Right lobe of liver (tissue), 6 donors: ENCODE measurements at regions not wholly inside any gene's neighbourhood (a gene's known extent, or its start where the extent isn't known, plus 50 kb on each side); places are given as distances from the start of the nearest gene placed in this dataset.

ENCODE experiments used
- ATAC-seq, 4 donors: fragments of 200-7000 bp; cut with Tn5 transposase; one replicate each; pipeline ENCODE4 v1.9.1; 2020; ENCODE audit warnings: mild to moderate bottlenecking in 4 of 4, moderate library complexity in 4 of 4
- DNase-seq, 3 donors: peaks; one replicate each; pipeline ENCODE4 v3.0.0-alpha.2; 2020
- H3K27ac ChIP-seq, 3 donors: fragments of 200-600 bp; one replicate each; pipeline ENCODE4 v1.8.0; 2022
- H3K27me3 ChIP-seq, 2 donors: fragments of 200-600 bp; one replicate each; pipeline ENCODE4 v1.8.0; 2022
- H3K36me3 ChIP-seq, 4 donors: fragments of 200-600 bp; sonication (generic) in 1 of 4; one replicate each; pipeline versions ENCODE4 v1.5.1 to v1.8.0; 2017 to 2022; ENCODE audit warnings: control low read depth in 1 of 4
- H3K4me1 ChIP-seq, 4 donors: fragments of 200-600 bp; sonication (generic) in 1 of 4; one replicate each; pipeline versions ENCODE4 v1.5.1 to v1.8.0; 2017 to 2022; ENCODE audit warnings: control low read depth in 1 of 4
- H3K4me3 ChIP-seq, 3 donors: fragments of 200-600 bp; one replicate each; pipeline ENCODE4 v1.8.0; 2022
- H3K9me3 ChIP-seq, 4 donors: fragments of 200-600 bp; sonication (generic) in 1 of 4; one replicate each; pipeline versions ENCODE4 v1.5.1 to v1.8.0; 2017 to 2022; ENCODE audit warnings: control low read depth in 1 of 4
- CTCF ChIP-seq, 4 donors: fragments of 200-600 bp in 3 of 4; fragments of 450-650 bp in 1 of 4; IDR thresholded peaks; one replicate each; pipeline versions ENCODE4 v1.5.1 to v1.8.0; 2016 to 2022; ENCODE audit warnings: antibody characterized with exemption in 4 of 4, mild to moderate bottlenecking in 2 of 4
- POLR2A ChIP-seq: fragments of 450-650 bp; IDR thresholded peaks from one replicate; pipeline ENCODE4 v1.6.1; 2017; ENCODE audit warnings: antibody characterized with exemption, mild to moderate bottlenecking
- WGBS: methylation state at CpG from one replicate; pipeline ENCODE4 v1.1.6; 2018; ENCODE audit warnings: low coverage, low lambda C conversion rate; ENCODE audit not compliant: insufficient coverage; ENCODE audit errors: missing lambda C conversion rate; 5-methylcytosine and 5-hydroxymethylcytosine counted together
- intact Hi-C, 2 donors: fragments of 100-400 bp; cut with DNase I; formaldehyde crosslinking; loops; one replicate each; pipeline versions ENCODE4 v1.11.2 to v1.14.1; 2022
- donor health status: DM: no; HTN: yes; CAD: no.
- donor health status: DM: no; HTN: no; CAD: no.
- donor health status: DM: no; HTN: no; CAD: no.
- donor health status: DM: no; HTN: yes; CAD: no.
- donor health status: DM: no; HTN: yes; CAD: no.

GRCh38 chr2:192571636-192572035 lies 376.9 kb upstream of the TMEFF2 start:
- 60% methylated on average over 2 of the region's 2 CpGs for WGBS
- ATAC-seq (no peak), DNase-seq (no peak)
- H3K27ac ChIP-seq: no peak overlapping the region
- TF ChIP-seq POLR2A: no peak
- TF ChIP-seq CTCF (IDR thresholded peaks at IDR 0.05): no peak
- no peak overlapping the region for H3K4me3 ChIP-seq
- H3K4me1 ChIP-seq: no peaks in the 10 kb centered on the region
- H3K27me3 ChIP-seq: no peaks in the 10 kb centered on the region
- H3K9me3 ChIP-seq: no peaks in the 10 kb centered on the region
- intact Hi-C loops: no loop called here
- no peaks in the 10 kb centered on the region for H3K36me3 ChIP-seq

- Histone ChIP-seq H3K27ac (no peak overlapping the region), H3K36me3 (no peaks in the 10 kb centered on the region), H3K9me3 (no peaks in the 10 kb centered on the region), H3K4me1 (no peaks in the 10 kb centered on the region), H3K4me3 (no peak overlapping the region), H3K27me3 (no peaks in the 10 kb centered on the region)
- TF ChIP-seq POLR2A: no peak
- no peak for TF ChIP-seq CTCF (IDR thresholded peaks at IDR 0.05)
- intact Hi-C loops: no loop called here
- DNase-seq: no peak
- ATAC-seq: no peak
- WGBS: 50% methylated on average over 1 of the region's 1 CpG
Measured at GRCh38 chr2:192570788-192571187, 376.1 kb upstream of the TMEFF2 start.

- Histone ChIP-seq H3K4me3 (no peak overlapping the region), H3K27ac (no peak overlapping the region), H3K9me3 (no peaks in the 10 kb centered on the region), H3K27me3 (no peaks in the 10 kb centered on the region), H3K36me3 (no peaks in the 10 kb centered on the region), H3K4me1 (no peaks in the 10 kb centered on the region)
- no peak for ATAC-seq
- TF ChIP-seq CTCF (IDR thresholded peaks at IDR 0.05): no peak
- no peak for TF ChIP-seq POLR2A
- no peak for DNase-seq
- intact Hi-C loops: no loop called here
Measured at GRCh38 chr2:192566863-192567262, 372.1 kb upstream of the TMEFF2 start.

GRCh38 chr2:192560326-192560725 lies 365.6 kb upstream of the TMEFF2 start:
- no peak for ATAC-seq
- no peaks in the 10 kb centered on the region for H3K27me3 ChIP-seq
- H3K27ac ChIP-seq: no peak overlapping the region
- H3K4me1 ChIP-seq: no peaks in the 10 kb centered on the region
- H3K36me3 ChIP-seq: no peaks in the 10 kb centered on the region
- intact Hi-C loops: no loop called here
- WGBS: 27% methylated on average over 1 of the region's 1 CpG
- DNase-seq: no peak
- TF ChIP-seq CTCF (IDR thresholded peaks at IDR 0.05) (no peak), POLR2A (no peak)
- H3K4me3 ChIP-seq: no peak overlapping the region
- H3K9me3 ChIP-seq: no peaks in the 10 kb centered on the region

GRCh38 chr2:192559587-192559986 lies 364.9 kb upstream of the TMEFF2 start:
- Histone ChIP-seq H3K27ac (no peak overlapping the region), H3K4me3 (no peak overlapping the region), H3K36me3 (no peaks in the 10 kb centered on the region), H3K9me3 (no peaks in the 10 kb centered on the region), H3K27me3 (no peaks in the 10 kb centered on the region), H3K4me1 (no peaks in the 10 kb centered on the region)
- no peak for DNase-seq
- intact Hi-C loops: no loop called here
- TF ChIP-seq POLR2A: no peak
- no peak for TF ChIP-seq CTCF (IDR thresholded peaks at IDR 0.05)
- WGBS: 0% methylated on average over 1 of the region's 1 CpG
- no peak for ATAC-seq
